ENCODE measurements at regions not wholly inside any gene's neighbourhood (a gene's known extent, or its start where the extent isn't known, plus 50 kb on each side); places are given as distances from the start of the nearest gene placed in this dataset.

- TF ChIP-seq CTCF (IDR thresholded peaks at IDR 0.05 in 2 of 3, conservative IDR thresholded peaks at IDR 0.05 in 1 of 3; ENCODE audit: insufficient read depth in 2 of 3, low read depth in 1 of 3, low read length in 3 of 3) (no peak), JUND (IDR thresholded peaks at IDR 0.05; ENCODE audit: borderline replicate concordance, low read depth, low read length) (no peak), JUND (tag; IDR thresholded peaks at IDR 0.05; ENCODE audit: borderline replicate concordance, low read depth, low read length) (no peak), CHD2 (IDR thresholded peaks at IDR 0.05; ENCODE audit: low read depth, low read length) (no peak), ZZZ3 (IDR thresholded peaks at IDR 0.05) (no peak), PKNOX1 (IDR thresholded peaks at IDR 0.05) (no peak), ZNF3 (CRISPR knock-in tag; IDR thresholded peaks at IDR 0.05) (no peak), ZBTB1 (CRISPR knock-in tag; IDR thresholded peaks at IDR 0.05; ENCODE audit: borderline replicate concordance, low read depth) (no peak), ZNF282 (CRISPR knock-in tag; IDR thresholded peaks at IDR 0.05) (no peak), ARID1B (IDR thresholded peaks at IDR 0.05) (no peak), PRMT5 (CRISPR knock-in tag; IDR thresholded peaks at IDR 0.05) (no peak), HDAC6 (IDR thresholded peaks at IDR 0.05; ENCODE audit: low read depth, low read length) (no peak), EP300 (IDR thresholded peaks at IDR 0.05; ENCODE audit: low read length) (no peak), NR4A1 (CRISPR knock-in tag; IDR thresholded peaks at IDR 0.05) (no peak), NR4A1 (tag; IDR thresholded peaks at IDR 0.05) (no peak), POLR2AphosphoS2 (IDR thresholded peaks at IDR 0.05; ENCODE audit: low read length) (no peak)
Observed at GRCh38 chr18:47727409-47727808, 203.1 kb downstream of the SMAD2 start.

All from K562 (cell line).